CD4-positive, alpha-beta T cell treated with Interleukin-2 at 100 ng/mL for 4 hours (primary cell): ENCODE measurements at regions not wholly inside any gene's neighbourhood (a gene's known extent, or its start where the extent isn't known, plus 50 kb on each side); places are given as distances from the start of the nearest gene placed in this dataset.

Experiments
- DNase-seq: peaks from one replicate; pipeline ENCODE4 v3.0.0-alpha.2; 2020; ENCODE audit warnings: low spot score

GRCh38 chr14:104291123-104292000, 153.0 kb downstream of the KIF26A start:
- DNase-seq: no peak

- DNase-seq: no peak
These were observed 153.9 kb downstream of the KIF26A start for GRCh38 chr14:104292084-104292970.

GRCh38 chr14:104293231-104293841, 154.9 kb downstream of the KIF26A start:
- no peak for DNase-seq

GRCh38 chr14:104293851-104294627, 155.7 kb downstream of the KIF26A start:
- DNase-seq: no peak

- DNase-seq: no peak
These were observed 156.2 kb downstream of the KIF26A start for GRCh38 chr14:104294628-104294982.

- DNase-seq: no peak
These were observed 156.7 kb downstream of the KIF26A start for GRCh38 chr14:104294983-104295680.

- no peak for DNase-seq
These were observed 157.4 kb downstream of the KIF26A start for GRCh38 chr14:104295681-104296387.

GRCh38 chr14:104296388-104297312, 158.3 kb downstream of the KIF26A start:
- no peak for DNase-seq

- no peak for DNase-seq
These were observed 158.9 kb downstream of the KIF26A start for GRCh38 chr14:104297313-104297704.

- DNase-seq: no peak
These were observed 159.5 kb downstream of the KIF26A start for GRCh38 chr14:104297721-104298401.

- DNase-seq: no peak
These were observed 160.1 kb downstream of the KIF26A start for GRCh38 chr14:104298458-104298857.

GRCh38 chr14:104299993-104300761, 161.8 kb downstream of the KIF26A start:
- no peak for DNase-seq

- no peak for DNase-seq
These were observed 163.5 kb downstream of the KIF26A start for GRCh38 chr14:104301731-104302460.

GRCh38 chr14:104302794-104303405, 164.5 kb downstream of the KIF26A start:
- DNase-seq: no peak

GRCh38 chr14:104303705-104304425, 165.5 kb downstream of the KIF26A start:
- no peak for DNase-seq
